ENCODE measurements at regions not wholly inside any gene's neighbourhood (a gene's known extent, or its start where the extent isn't known, plus 50 kb on each side); places are given as distances from the start of the nearest gene placed in this dataset.

GRCh38 chr2:236342951-236343350, 78.7 kb upstream of the ASB18 start:
- Histone ChIP-seq H3K36me3 (ENCODE audit: insufficient read depth, low read length) (no peaks in the 10 kb centered on the region), H3K27me3 (ENCODE audit: insufficient read depth, low read length) (no peaks in the 10 kb centered on the region), H3K79me2 (ENCODE audit: insufficient read depth, low read length) (no peaks in the 10 kb centered on the region), H4K20me1 (ENCODE audit: insufficient read depth, low read length) (no peaks in the 10 kb centered on the region), H3K9me3 (ENCODE audit: low read depth, low read length) (no peaks in the 10 kb centered on the region), H3K4me3 (ENCODE audit: insufficient read depth, low read length) (no peak overlapping the region), H3K4me1 (ENCODE audit: insufficient read depth, low read length) (no peaks in the 10 kb centered on the region), H2AFZ (ENCODE audit: low read length) (no peak overlapping the region), H3K4me2 (ENCODE audit: insufficient read depth, low read length) (no peak overlapping the region), H3K27ac (ENCODE audit: low read depth, low read length) (no peak overlapping the region)
- TF ChIP-seq CTCF (IDR thresholded peaks at IDR 0.05; ENCODE audit: extremely low read depth, low read depth, low read length): no peak
- DNase-seq (ENCODE audit: insufficient read length, low spot score, missing footprints): no peak

GRCh38 chr2:236343400-236344161, 79.4 kb upstream of the ASB18 start:
- no peaks in the 10 kb centered on the region for H3K79me2 ChIP-seq (ENCODE audit: insufficient read depth, low read length)
- H3K27me3 ChIP-seq (ENCODE audit: insufficient read depth, low read length): no peaks in the 10 kb centered on the region
- no peak overlapping the region for H3K4me2 ChIP-seq (ENCODE audit: insufficient read depth, low read length)
- no peak overlapping the region for H2AFZ ChIP-seq (ENCODE audit: low read length)
- TF ChIP-seq CTCF (IDR thresholded peaks at IDR 0.05; ENCODE audit: extremely low read depth, low read depth, low read length): peak; percentile 87
- no peaks in the 10 kb centered on the region for H3K4me1 ChIP-seq (ENCODE audit: insufficient read depth, low read length)
- H3K9me3 ChIP-seq (ENCODE audit: low read depth, low read length): no peaks in the 10 kb centered on the region
- no peak overlapping the region for H3K4me3 ChIP-seq (ENCODE audit: insufficient read depth, low read length)
- peak; percentile 90 for DNase-seq (ENCODE audit: insufficient read length, low spot score, missing footprints)
- H3K27ac ChIP-seq (ENCODE audit: low read depth, low read length): no peak overlapping the region
- H4K20me1 ChIP-seq (ENCODE audit: insufficient read depth, low read length): no peaks in the 10 kb centered on the region
- H3K36me3 ChIP-seq (ENCODE audit: insufficient read depth, low read length): no peaks in the 10 kb centered on the region

GRCh38 chr2:236344446-236344845, 80.2 kb upstream of the ASB18 start:
- no peak for TF ChIP-seq CTCF (IDR thresholded peaks at IDR 0.05; ENCODE audit: extremely low read depth, low read depth, low read length)
- no peaks in the 10 kb centered on the region for H3K4me1 ChIP-seq (ENCODE audit: insufficient read depth, low read length)
- no peaks in the 10 kb centered on the region for H3K9me3 ChIP-seq (ENCODE audit: low read depth, low read length)
- no peaks in the 10 kb centered on the region for H4K20me1 ChIP-seq (ENCODE audit: insufficient read depth, low read length)
- DNase-seq (ENCODE audit: insufficient read length, low spot score, missing footprints): no peak
- H3K79me2 ChIP-seq (ENCODE audit: insufficient read depth, low read length): no peaks in the 10 kb centered on the region
- H3K36me3 ChIP-seq (ENCODE audit: insufficient read depth, low read length): no peaks in the 10 kb centered on the region
- no peak overlapping the region for H2AFZ ChIP-seq (ENCODE audit: low read length)
- H3K27ac ChIP-seq (ENCODE audit: low read depth, low read length): no peak overlapping the region
- no peak overlapping the region for H3K4me2 ChIP-seq (ENCODE audit: insufficient read depth, low read length)
- H3K4me3 ChIP-seq (ENCODE audit: insufficient read depth, low read length): no peak overlapping the region
- H3K27me3 ChIP-seq (ENCODE audit: insufficient read depth, low read length): no peaks in the 10 kb centered on the region

GRCh38 chr2:236345081-236345714, 81.0 kb upstream of the ASB18 start:
- Histone ChIP-seq H3K79me2 (ENCODE audit: insufficient read depth, low read length) (no peaks in the 10 kb centered on the region), H3K27me3 (ENCODE audit: insufficient read depth, low read length) (no peaks in the 10 kb centered on the region), H3K9me3 (ENCODE audit: low read depth, low read length) (no peaks in the 10 kb centered on the region)

More at GRCh38 chr2:236345081-236345714, 81.0 kb upstream of the ASB18 start:
- H3K4me1 ChIP-seq (ENCODE audit: insufficient read depth, low read length): no peaks in the 10 kb centered on the region
- TF ChIP-seq CTCF (IDR thresholded peaks at IDR 0.05; ENCODE audit: extremely low read depth, low read depth, low read length): no peak
- H3K36me3 ChIP-seq (ENCODE audit: insufficient read depth, low read length): no peaks in the 10 kb centered on the region
- H3K27ac ChIP-seq (ENCODE audit: low read depth, low read length): no peak overlapping the region
- no peak overlapping the region for H2AFZ ChIP-seq (ENCODE audit: low read length)
- no peak overlapping the region for H3K4me3 ChIP-seq (ENCODE audit: insufficient read depth, low read length)
- DNase-seq (ENCODE audit: insufficient read length, low spot score, missing footprints): no peak
- H4K20me1 ChIP-seq (ENCODE audit: insufficient read depth, low read length): no peaks in the 10 kb centered on the region
- H3K4me2 ChIP-seq (ENCODE audit: insufficient read depth, low read length): no peak overlapping the region

Measured in osteoblast (primary cell).